Peyer's patch (tissue), 4 donors: ENCODE measurements at regions not wholly inside any gene's neighbourhood (a gene's known extent, or its start where the extent isn't known, plus 50 kb on each side); places are given as distances from the start of the nearest gene placed in this dataset.

ENCODE experiments used
- POLR2A ChIP-seq, 2 donors: fragments of 450-650 bp; IDR thresholded peaks; one replicate each; pipeline ENCODE4 v1.5.1; 2017; ENCODE audit warnings: antibody characterized with exemption in 2 of 2, mild to moderate bottlenecking in 2 of 2, moderate library complexity in 2 of 2
- TF ChIP-seq, protein P1 (sequence below), 6 experiments: fragments of 450-650 bp in 4 of 6; fragments of 200-600 bp in 2 of 6; sonication (generic) in 1 of 6; IDR thresholded peaks; one replicate each; pipeline ENCODE4 v1.5.1; 2017 to 2019; ENCODE audit warnings: antibody characterized with exemption in 6 of 6, mild to moderate bottlenecking in 3 of 6, moderate library complexity in 1 of 6

DNA sequence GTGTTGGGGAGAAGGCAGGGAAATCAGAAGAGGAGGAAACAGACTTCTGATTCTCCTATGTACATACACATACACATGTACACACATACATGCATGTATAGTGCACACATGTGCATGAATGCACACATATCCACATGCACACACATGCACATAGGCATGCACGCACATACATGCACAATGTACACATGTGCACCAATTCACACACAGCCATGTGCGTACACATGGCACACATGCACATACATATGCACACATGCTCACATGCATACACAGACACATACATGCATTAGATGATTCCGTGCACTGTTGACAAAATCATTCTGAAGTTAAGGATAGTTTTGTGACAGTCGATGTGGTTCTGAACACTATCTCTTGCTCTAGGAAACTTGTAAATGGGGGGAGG is 214.0 kb upstream of the CDH13 start:
- TF ChIP-seq POLR2A (IDR thresholded peaks at IDR 0.05) = no peak
- TF ChIP-seq, protein P1, sequence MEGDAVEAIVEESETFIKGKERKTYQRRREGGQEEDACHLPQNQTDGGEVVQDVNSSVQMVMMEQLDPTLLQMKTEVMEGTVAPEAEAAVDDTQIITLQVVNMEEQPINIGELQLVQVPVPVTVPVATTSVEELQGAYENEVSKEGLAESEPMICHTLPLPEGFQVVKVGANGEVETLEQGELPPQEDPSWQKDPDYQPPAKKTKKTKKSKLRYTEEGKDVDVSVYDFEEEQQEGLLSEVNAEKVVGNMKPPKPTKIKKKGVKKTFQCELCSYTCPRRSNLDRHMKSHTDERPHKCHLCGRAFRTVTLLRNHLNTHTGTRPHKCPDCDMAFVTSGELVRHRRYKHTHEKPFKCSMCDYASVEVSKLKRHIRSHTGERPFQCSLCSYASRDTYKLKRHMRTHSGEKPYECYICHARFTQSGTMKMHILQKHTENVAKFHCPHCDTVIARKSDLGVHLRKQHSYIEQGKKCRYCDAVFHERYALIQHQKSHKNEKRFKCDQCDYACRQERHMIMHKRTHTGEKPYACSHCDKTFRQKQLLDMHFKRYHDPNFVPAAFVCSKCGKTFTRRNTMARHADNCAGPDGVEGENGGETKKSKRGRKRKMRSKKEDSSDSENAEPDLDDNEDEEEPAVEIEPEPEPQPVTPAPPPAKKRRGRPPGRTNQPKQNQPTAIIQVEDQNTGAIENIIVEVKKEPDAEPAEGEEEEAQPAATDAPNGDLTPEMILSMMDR (IDR thresholded peaks at IDR 0.05) = no peak
